ENCODE measurements at regions not wholly inside any gene's neighbourhood (a gene's known extent, or its start where the extent isn't known, plus 50 kb on each side); places are given as distances from the start of the nearest gene placed in this dataset.

- TF ChIP-seq CTCF (IDR thresholded peaks at IDR 0.05; ENCODE audit: low read length) (no peak), EZH2 (IDR thresholded peaks at IDR 0.05; ENCODE audit: borderline replicate concordance, low read length) (no peak)
Measured at GRCh38 chr11:79564288-79564925, 123.6 kb upstream of the TENM4 start.

All from OCI-LY1 (cell line).